Testis (tissue), 2 donors: ENCODE measurements at regions not wholly inside any gene's neighbourhood (a gene's known extent, or its start where the extent isn't known, plus 50 kb on each side); places are given as distances from the start of the nearest gene placed in this dataset.

ENCODE experiments used
- DNase-seq: peaks from one replicate; pipeline ENCODE4 v3.0.0-alpha.2; 2019
- H3K27ac ChIP-seq, 2 donors: fragments of 200-600 bp; sonication (generic); one replicate each; pipeline ENCODE4 v1.5.1; 2019
- H3K27me3 ChIP-seq: fragments of 200-600 bp; sonication (generic); one replicate; pipeline ENCODE4 v1.5.1; 2019
- H3K36me3 ChIP-seq: fragments of 200-600 bp; sonication (generic); one replicate; pipeline ENCODE4 v1.5.1; 2017; ENCODE audit warnings: low read depth; ENCODE audit errors: missing control alignments
- H3K4me1 ChIP-seq: fragments of 200-600 bp; sonication (generic); one replicate; pipeline ENCODE4 v1.5.1; 2019
- H3K4me3 ChIP-seq, 2 donors: fragments of 200-600 bp; sonication (generic); one replicate each; pipeline ENCODE4 v1.5.1; 2017 to 2019
- H3K9me3 ChIP-seq: fragments of 200-600 bp; sonication (generic); one replicate; pipeline ENCODE4 v1.5.1; 2017
- CTCF ChIP-seq, 3 experiments: fragments of 450-650 bp in 2 of 3; fragments of 200-600 bp in 1 of 3; sonication (generic) in 1 of 3; IDR thresholded peaks; one replicate each; pipeline ENCODE4 v1.5.1; 2016 to 2019; ENCODE audit warnings: antibody characterized with exemption in 3 of 3, mild to moderate bottlenecking in 2 of 3, moderate library complexity in 1 of 3
- POLR2A ChIP-seq: fragments of 450-650 bp; IDR thresholded peaks from one replicate; pipeline ENCODE4 v1.6.1; 2017; ENCODE audit warnings: antibody characterized with exemption, mild to moderate bottlenecking, moderate library complexity
- WGBS, 2 donors: methylation state at CpG; one replicate each; pipeline ENCODE4 v1.1.5; 2018; 5-methylcytosine and 5-hydroxymethylcytosine counted together
- intact Hi-C: fragments of 100-400 bp; cut with DNase I; formaldehyde crosslinking; loops from one replicate; pipeline ENCODE4 v1.15.1; 2023; ENCODE audit warnings: low total_unique reads

- TF ChIP-seq POLR2A (no peak), CTCF (IDR thresholded peaks at IDR 0.05) (no peak)
- intact Hi-C loops: no loop called here
- Histone ChIP-seq H3K36me3 (no peaks in the 10 kb centered on the region), H3K27ac (no peak overlapping the region), H3K4me3 (no peak overlapping the region), H3K4me1 (no peaks in the 10 kb centered on the region), H3K27me3 (no peaks in the 10 kb centered on the region), H3K9me3 (no peaks in the 10 kb centered on the region)
- WGBS, 2 donors: 90 to 95% methylated on average over 23 to 24 of the region's 24 CpGs
- DNase-seq: no peak
Measured at GRCh38 chr20:57837208-57838035, 127.6 kb upstream of the PMEPA1 start.

DNA sequence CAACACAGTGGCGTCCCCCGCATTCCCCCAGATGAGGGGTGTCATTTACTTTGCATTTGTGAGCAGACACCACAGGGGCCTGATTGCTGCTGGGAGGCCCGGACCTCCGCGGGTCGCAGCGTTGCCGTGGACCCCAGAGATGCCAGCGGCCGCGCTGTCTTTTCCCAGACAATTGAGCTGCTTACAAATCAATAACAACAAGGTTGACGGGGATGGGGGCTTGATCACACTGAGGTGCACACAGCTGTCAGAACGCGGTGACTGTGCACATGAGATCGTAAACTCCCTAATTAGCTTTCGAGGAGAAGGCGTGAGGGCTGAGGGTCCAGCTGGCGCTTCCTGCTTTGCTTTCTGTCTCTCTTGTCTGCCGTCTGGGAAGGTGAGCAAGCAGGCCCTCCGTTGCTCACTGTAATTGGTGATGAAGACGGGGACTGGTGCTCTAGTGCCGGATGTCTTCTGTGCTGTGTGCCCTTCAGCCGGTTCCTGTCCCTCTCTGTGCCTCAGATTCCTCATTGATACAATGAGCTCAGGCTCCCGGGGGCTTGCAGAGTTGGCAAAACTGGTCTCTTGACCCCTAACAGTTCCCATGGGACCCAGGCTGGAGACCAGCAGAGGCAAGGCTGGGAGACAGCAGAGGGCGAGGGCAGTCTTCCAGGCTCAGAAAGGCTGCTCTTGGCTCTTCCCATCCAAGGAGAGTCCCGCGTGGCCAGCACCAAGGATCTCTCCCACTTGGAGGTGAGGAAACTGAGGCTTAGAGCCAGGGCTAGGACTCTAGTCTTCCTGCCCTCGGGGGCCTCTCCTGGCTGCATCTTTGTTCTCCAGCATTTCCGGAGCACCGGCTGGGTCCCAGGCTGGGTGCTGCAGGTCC lies 126.0 kb upstream of the PMEPA1 start:
- DNase-seq: no peak
- no peak for TF ChIP-seq CTCF (IDR thresholded peaks at IDR 0.05)
- TF ChIP-seq POLR2A: no peak
- H3K4me1 ChIP-seq: no peaks in the 10 kb centered on the region
- H3K4me3 ChIP-seq: no peak overlapping the region
- no peak overlapping the region for H3K27ac ChIP-seq
- intact Hi-C loops: no loop called here
- no peaks in the 10 kb centered on the region for H3K27me3 ChIP-seq
- WGBS, 2 donors: 77 to 81% methylated on average over 30 of the region's 30 CpGs
- no peaks in the 10 kb centered on the region for H3K9me3 ChIP-seq
- no peaks in the 10 kb centered on the region for H3K36me3 ChIP-seq

- intact Hi-C loops: no loop called here
Measured at GRCh38 chr20:57835074-57835452, 125.2 kb upstream of the PMEPA1 start.

GRCh38 chr20:57834306-57835073 lies 124.7 kb upstream of the PMEPA1 start:
- Histone ChIP-seq H3K4me1 (no peaks in the 10 kb centered on the region), H3K4me3 (no peak overlapping the region), H3K27ac (no peak overlapping the region), H3K27me3 (no peaks in the 10 kb centered on the region), H3K9me3 (no peaks in the 10 kb centered on the region), H3K36me3 (no peaks in the 10 kb centered on the region)
- TF ChIP-seq CTCF (IDR thresholded peaks at IDR 0.05) (no peak), POLR2A (no peak)
- intact Hi-C loops: no loop called here
- WGBS, 2 donors: 82 to 90% methylated on average over 17 of the region's 17 CpGs
- DNase-seq: no peak

More at GRCh38 chr20:57835074-57835452, 125.2 kb upstream of the PMEPA1 start:
- TF ChIP-seq CTCF (IDR thresholded peaks at IDR 0.05) (no peak), POLR2A (no peak)
- Histone ChIP-seq H3K27ac (no peak overlapping the region), H3K4me3 (no peak overlapping the region), H3K36me3 (no peaks in the 10 kb centered on the region), H3K27me3 (no peaks in the 10 kb centered on the region), H3K4me1 (no peaks in the 10 kb centered on the region), H3K9me3 (no peaks in the 10 kb centered on the region)
- whole genome bisulfite sequencing, 2 donors: 96 to 100% methylated on average over 1 of the region's 1 CpG
- DNase-seq: no peak
